Tibial nerve (tissue), 4 donors: ENCODE measurements at regions not wholly inside any gene's neighbourhood (a gene's known extent, or its start where the extent isn't known, plus 50 kb on each side); places are given as distances from the start of the nearest gene placed in this dataset.

Experiments used
- DNase-seq, 2 donors: peaks; one replicate each; pipeline ENCODE4 v3.0.0-alpha.2; 2019; ENCODE audit warnings: low spot score in 2 of 2
- H3K27ac ChIP-seq, 4 donors: fragments of 200-600 bp; sonication (generic) in 3 of 4; one replicate each; pipeline ENCODE4 v1.5.1; 2017 to 2019; ENCODE audit warnings: mild to moderate bottlenecking in 1 of 4
- H3K27me3 ChIP-seq, 2 donors: fragments of 200-600 bp; sonication (generic) in 1 of 2; one replicate each; pipeline versions ENCODE4 v1.5.1 to v1.6.0; 2017 to 2019
- H3K36me3 ChIP-seq, 3 donors: fragments of 200-600 bp; sonication (generic); one replicate each; pipeline ENCODE4 v1.5.1; 2018 to 2019
- H3K4me1 ChIP-seq, 4 donors: fragments of 200-600 bp; sonication (generic) in 3 of 4; one replicate each; pipeline ENCODE4 v1.5.1; 2017 to 2019
- H3K4me3 ChIP-seq, 4 donors: fragments of 200-600 bp; sonication (generic) in 3 of 4; one replicate each; pipeline ENCODE4 v1.5.1; 2017 to 2019; ENCODE audit warnings: mild to moderate bottlenecking in 1 of 4, moderate library complexity in 1 of 4
- H3K9me3 ChIP-seq, 4 donors: fragments of 200-600 bp; sonication (generic) in 3 of 4; one replicate each; pipeline ENCODE4 v1.5.1; 2017 to 2019
- EP300 ChIP-seq, 2 donors: sonication (generic); formaldehyde crosslinking; IDR thresholded peaks; one replicate each; pipeline ENCODE4 v1.6.1; 2017; ENCODE audit warnings: antibody characterized with exemption in 2 of 2, mild to moderate bottlenecking in 1 of 2
- POLR2A ChIP-seq, 2 donors: fragments of 450-650 bp; IDR thresholded peaks; one replicate each; pipeline ENCODE4 v1.6.1; 2017; ENCODE audit warnings: antibody characterized with exemption in 2 of 2, mild to moderate bottlenecking in 2 of 2, moderate library complexity in 2 of 2
- WGBS, 2 donors: methylation state at CpG; one replicate each; pipeline ENCODE4 v1.1.5; 2018; 5-methylcytosine and 5-hydroxymethylcytosine counted together
- TF ChIP-seq, protein P1 (sequence below), 5 experiments: fragments of 200-600 bp in 3 of 5; fragments of 450-650 bp in 2 of 5; sonication (generic) in 3 of 5; IDR thresholded peaks; one replicate each; pipeline ENCODE4 v1.5.1; 2016 to 2019; ENCODE audit warnings: antibody characterized with exemption in 5 of 5, mild to moderate bottlenecking in 3 of 5, moderate library complexity in 2 of 5

DNA sequence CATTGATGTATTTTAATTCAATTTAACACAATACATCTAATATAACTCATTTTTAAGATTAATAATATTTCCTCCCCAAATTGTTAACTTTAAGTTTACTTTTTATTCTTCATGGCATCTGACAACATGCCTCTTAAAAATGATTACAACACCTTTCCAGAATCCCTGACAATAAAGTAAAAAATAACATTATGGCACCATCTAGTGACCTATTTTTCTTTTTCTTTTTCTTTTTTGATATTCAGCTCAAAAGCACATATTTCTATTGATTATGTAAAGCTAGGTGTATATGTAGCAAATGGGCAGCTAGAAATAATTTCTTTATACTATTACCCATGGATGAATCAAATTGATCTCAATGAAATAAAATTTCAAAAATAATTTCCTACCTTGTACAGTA is 834.3 kb upstream of the CDH8 start:
- Histone ChIP-seq H3K4me3 (no peak overlapping the region), H3K9me3 (no peaks in the 10 kb centered on the region), H3K36me3 (no peaks in the 10 kb centered on the region), H3K27me3 (no peaks in the 10 kb centered on the region), H3K27ac (no peak overlapping the region), H3K4me1 (no peaks in the 10 kb centered on the region)
- no peak for TF ChIP-seq EP300 (IDR thresholded peaks at IDR 0.05)
- no peak for TF ChIP-seq POLR2A (IDR thresholded peaks at IDR 0.05)
- TF ChIP-seq, protein P1, sequence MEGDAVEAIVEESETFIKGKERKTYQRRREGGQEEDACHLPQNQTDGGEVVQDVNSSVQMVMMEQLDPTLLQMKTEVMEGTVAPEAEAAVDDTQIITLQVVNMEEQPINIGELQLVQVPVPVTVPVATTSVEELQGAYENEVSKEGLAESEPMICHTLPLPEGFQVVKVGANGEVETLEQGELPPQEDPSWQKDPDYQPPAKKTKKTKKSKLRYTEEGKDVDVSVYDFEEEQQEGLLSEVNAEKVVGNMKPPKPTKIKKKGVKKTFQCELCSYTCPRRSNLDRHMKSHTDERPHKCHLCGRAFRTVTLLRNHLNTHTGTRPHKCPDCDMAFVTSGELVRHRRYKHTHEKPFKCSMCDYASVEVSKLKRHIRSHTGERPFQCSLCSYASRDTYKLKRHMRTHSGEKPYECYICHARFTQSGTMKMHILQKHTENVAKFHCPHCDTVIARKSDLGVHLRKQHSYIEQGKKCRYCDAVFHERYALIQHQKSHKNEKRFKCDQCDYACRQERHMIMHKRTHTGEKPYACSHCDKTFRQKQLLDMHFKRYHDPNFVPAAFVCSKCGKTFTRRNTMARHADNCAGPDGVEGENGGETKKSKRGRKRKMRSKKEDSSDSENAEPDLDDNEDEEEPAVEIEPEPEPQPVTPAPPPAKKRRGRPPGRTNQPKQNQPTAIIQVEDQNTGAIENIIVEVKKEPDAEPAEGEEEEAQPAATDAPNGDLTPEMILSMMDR (IDR thresholded peaks at IDR 0.05) = no peak
- DNase-seq = no peak

DNA sequence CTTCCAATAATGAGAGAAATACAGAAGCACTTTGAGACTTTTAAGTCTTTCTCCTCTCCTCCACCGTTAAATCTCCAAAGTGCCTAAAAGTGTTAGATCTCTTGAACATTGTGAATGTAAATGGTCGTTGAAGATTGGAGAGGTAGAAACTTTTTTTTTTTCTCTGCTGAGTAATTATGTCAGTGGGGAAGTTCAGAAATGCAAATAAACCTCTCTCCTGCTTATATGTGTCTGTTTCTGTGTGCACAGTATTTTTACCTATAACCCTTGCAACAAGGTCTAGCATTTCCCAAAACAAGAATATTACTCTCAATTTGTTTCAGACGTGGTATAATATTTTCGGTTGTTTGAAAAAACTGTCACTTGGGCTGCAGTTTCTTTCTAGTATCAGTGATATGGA is 833.6 kb upstream of the CDH8 start:
- no peak for DNase-seq
- Histone ChIP-seq H3K9me3 (no peaks in the 10 kb centered on the region), H3K4me1 (no peaks in the 10 kb centered on the region), H3K36me3 (no peaks in the 10 kb centered on the region), H3K27me3 (no peaks in the 10 kb centered on the region), H3K27ac (no peak overlapping the region), H3K4me3 (no peak overlapping the region)
- 56 to 61% methylated on average over 4 of the region's 4 CpGs for WGBS, 2 donors
- TF ChIP-seq EP300 (IDR thresholded peaks at IDR 0.05) (no peak), POLR2A (IDR thresholded peaks at IDR 0.05) (no peak)
- TF ChIP-seq, protein P1 (IDR thresholded peaks at IDR 0.05) = no peak

DNA sequence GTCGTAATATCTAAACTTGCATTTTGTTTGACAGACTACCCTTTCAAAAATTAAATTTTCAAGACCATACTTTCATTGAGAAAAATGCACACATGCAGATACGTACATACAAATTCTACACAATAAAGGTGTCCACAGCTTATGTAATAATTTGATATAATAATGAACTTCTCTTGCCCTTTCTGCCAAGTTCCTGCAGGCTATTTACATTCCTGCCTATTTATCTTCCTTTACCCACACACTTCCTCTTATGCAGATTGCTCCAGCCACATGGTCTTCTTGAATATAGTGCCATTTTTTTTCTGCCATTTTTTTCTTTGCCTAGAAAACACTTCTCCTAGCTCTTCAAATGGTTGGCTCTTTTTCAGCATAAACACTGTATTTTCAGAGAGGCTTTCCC is 826.9 kb upstream of the CDH8 start:
- Histone ChIP-seq H3K9me3 (no peaks in the 10 kb centered on the region), H3K4me3 (no peak overlapping the region), H3K27me3 (no peaks in the 10 kb centered on the region), H3K4me1 (no peaks in the 10 kb centered on the region), H3K27ac (no peak overlapping the region), H3K36me3 (no peaks in the 10 kb centered on the region)
- no peak for DNase-seq
- 92 to 93% methylated on average over 2 of the region's 2 CpGs for WGBS, 2 donors
- TF ChIP-seq EP300 (IDR thresholded peaks at IDR 0.05) (no peak), POLR2A (IDR thresholded peaks at IDR 0.05) (no peak)
- TF ChIP-seq, protein P1 (IDR thresholded peaks at IDR 0.05) = no peak

DNA sequence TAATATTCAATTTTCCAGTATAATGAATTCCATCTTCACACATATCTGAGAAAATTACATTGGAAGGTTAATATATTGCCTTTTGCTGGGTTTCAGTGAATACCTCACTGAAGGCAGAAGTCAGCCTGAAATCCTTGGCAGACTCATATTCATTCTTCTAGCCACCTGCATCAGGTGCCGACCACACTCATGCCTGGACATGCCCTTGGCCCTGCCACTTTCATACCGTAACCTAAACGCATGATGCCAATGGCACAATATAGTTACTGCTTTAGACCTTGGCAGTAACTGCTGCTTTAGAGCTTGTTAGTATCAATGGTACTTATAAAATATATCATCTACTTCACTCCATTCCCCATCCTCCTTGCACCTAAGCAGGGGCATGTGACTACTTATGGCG is 817.6 kb upstream of the CDH8 start:
- no peak overlapping the region for H3K4me3 ChIP-seq
- TF ChIP-seq POLR2A (IDR thresholded peaks at IDR 0.05) (no peak), EP300 (IDR thresholded peaks at IDR 0.05) (no peak)
- TF ChIP-seq, protein P1 (IDR thresholded peaks at IDR 0.05) = no peak
- no peaks in the 10 kb centered on the region for H3K9me3 ChIP-seq
- DNase-seq = no peak
- no peaks in the 10 kb centered on the region for H3K36me3 ChIP-seq
- H3K27me3 ChIP-seq = no peaks in the 10 kb centered on the region
- no peak overlapping the region for H3K27ac ChIP-seq
- H3K4me1 ChIP-seq = no peaks in the 10 kb centered on the region
- WGBS, 2 donors = 95 to 97% methylated on average over 4 of the region's 4 CpGs

DNA sequence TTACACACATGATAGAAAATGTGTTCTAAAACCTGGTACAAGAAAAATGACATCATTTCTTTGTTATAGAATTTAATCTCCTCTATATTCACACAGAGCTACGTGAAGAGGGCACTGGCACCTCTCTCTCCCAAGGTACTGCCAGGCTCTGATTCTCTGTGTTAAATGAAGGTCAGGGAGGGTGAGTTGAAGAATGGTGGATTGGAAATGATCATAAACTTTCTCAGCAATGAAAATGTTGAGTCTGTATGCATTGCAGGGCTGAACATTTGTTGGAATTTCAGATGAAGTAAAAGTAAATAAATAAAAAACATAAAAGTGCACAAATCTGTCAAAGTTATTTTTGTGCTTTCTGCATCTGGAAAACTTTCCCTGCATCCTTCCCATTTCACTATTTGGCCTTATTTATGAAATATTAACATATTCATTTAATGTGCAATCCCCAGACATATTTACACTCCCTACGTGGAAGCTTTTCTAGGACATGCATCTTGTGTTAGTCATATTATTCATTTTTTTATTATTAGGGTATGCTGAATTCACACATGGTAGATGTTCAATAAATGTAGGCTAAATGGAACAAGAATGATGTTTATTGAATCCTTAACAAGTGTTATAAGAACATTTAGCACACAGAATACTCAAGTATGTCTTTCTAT is 810.3 kb upstream of the CDH8 start:
- Histone ChIP-seq H3K27me3 (no peaks in the 10 kb centered on the region), H3K36me3 (no peaks in the 10 kb centered on the region), H3K4me3 (no peak overlapping the region), H3K9me3 (no peaks in the 10 kb centered on the region), H3K27ac (no peak overlapping the region), H3K4me1 (no peaks in the 10 kb centered on the region)
- DNase-seq = no peak
- 79 to 81% methylated on average over 2 of the region's 2 CpGs for WGBS, 2 donors
- no peak for TF ChIP-seq EP300 (IDR thresholded peaks at IDR 0.05)
- no peak for TF ChIP-seq POLR2A (IDR thresholded peaks at IDR 0.05)
- TF ChIP-seq, protein P1 (IDR thresholded peaks at IDR 0.05) = no peak
